ENCODE measurements at regions not wholly inside any gene's neighbourhood (a gene's known extent, or its start where the extent isn't known, plus 50 kb on each side); places are given as distances from the start of the nearest gene placed in this dataset.

GRCh38 chr21:18529254-18529653 lies 125.7 kb upstream of the TMPRSS15 start:
- TF ChIP-seq CTCF (IDR thresholded peaks at IDR 0.05 in 8 of 11, conservative IDR thresholded peaks at IDR 0.05 in 3 of 11), result no peak
- TF ChIP-seq POLR2AphosphoS5 (IDR thresholded peaks at IDR 0.05), result no peak
